EL (cell line): ENCODE measurements at regions not wholly inside any gene's neighbourhood (a gene's known extent, or its start where the extent isn't known, plus 50 kb on each side); places are given as distances from the start of the nearest gene placed in this dataset.
A peak's percentile ranks its signal among the peaks of the same experiment; 100 is the strongest.

Source experiments
- DNase-seq: peaks from one replicate; pipeline ENCODE4 v3.0.0-alpha.2; 2016

- no peak for DNase-seq
Measured at GRCh38 chr10:29962166-29962850, 97.1 kb downstream of the JCAD start.

DNA sequence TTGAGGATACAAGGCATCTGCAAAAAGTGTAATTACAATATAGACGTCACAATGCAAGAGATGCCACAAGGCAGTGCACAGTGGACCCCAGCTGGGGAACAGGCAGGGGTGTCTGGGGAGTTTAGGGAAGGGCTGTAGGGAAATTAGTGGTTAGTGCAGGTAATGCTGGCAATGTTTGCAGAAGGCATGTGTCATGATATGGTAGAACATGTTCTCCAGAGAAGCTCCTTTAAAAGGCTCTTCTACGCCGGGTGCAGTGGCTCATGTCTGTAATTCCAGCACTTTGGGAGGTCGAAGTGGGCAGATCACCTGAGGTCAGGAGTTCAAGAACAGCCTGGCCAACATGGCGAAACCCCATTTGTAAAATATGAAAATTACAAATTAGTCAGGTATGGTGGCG lies 98.0 kb downstream of the JCAD start:
- DNase-seq, result no peak

GRCh38 chr10:29960261-29960660 lies 99.1 kb downstream of the JCAD start:
- no peak for DNase-seq

GRCh38 chr10:29959586-29959985 lies 99.8 kb downstream of the JCAD start:
- no peak for DNase-seq

GRCh38 chr10:29958440-29958839 lies 100.9 kb downstream of the JCAD start:
- no peak for DNase-seq

GRCh38 chr10:29957907-29958331 lies 101.5 kb downstream of the JCAD start:
- no peak for DNase-seq

DNA sequence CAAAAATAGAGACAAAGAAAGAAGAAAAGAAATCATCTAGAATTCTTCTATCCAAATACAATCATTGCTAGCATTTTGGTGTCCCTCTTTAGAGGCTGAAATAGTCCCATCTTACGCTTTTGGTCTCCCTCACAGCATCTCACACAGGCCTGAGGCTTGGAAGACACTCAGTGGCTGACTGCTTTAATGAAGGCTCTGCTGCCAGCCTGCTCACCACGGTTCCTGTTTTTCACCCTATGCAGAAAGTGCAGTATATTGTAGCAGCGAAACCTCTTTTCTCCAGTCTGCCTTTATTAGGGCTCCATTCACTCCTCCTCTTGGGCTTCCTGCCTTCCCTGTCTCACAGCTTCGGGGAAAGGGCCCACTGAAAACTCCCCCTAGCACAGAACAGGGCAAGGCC lies 102.2 kb downstream of the JCAD start:
- no peak for DNase-seq

DNA sequence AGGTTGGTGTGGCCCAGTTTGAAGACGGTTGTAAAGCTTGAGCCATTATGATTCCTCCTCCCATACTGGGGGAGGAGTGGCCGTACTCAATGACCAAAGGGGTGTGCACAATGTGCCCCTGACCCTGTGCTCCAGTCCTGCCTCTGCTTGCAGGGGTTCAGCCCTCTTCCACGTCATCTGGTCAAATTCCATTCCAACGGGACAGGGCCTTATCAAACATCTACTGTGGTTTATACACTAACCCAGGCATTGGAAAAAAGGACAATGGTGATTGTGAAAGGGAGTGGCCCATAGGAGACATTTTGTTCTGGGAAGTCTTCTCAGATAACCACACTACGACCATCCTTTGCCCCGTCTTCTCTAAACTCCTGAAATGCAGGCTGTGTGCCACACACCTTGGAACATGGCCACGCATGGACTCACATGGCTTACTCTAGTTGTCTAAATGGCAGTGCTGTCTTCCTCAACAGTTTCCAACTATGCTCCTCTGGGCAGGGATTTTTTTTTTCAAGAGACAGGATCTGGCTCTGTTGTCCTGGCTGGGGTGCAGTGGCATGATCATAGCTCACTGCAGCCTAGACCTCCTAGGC lies 103.0 kb downstream of the JCAD start:
- no peak for DNase-seq

DNA sequence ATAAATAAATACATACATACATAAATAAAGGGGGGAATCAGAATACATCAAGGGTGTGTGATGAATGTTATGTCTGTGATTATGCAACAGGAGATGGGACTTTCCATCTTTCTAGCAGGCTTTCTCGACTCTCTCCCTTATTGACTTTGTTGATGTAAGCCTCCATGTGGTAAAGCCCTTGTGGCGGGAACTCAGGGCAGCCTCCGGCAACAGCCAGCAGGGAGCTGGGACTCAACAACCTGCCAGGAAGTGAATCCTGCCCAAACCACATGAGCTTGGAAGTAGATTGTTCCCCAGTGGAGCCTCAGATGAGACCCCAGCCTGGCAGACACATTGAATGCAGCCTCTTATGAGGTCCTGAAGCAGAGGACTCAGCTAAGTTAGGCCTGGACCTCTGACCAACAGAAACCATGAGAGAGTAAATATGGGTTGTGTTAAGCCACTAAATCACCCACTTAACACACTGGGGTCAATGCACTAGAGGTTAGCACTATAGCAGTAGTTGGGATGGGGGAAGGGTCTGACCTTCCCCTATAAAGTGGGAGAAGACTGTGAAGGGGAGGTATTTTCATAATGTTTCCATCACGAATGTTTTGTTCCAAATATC lies 104.0 kb downstream of the JCAD start:
- DNase-seq, result peak; percentile 36

DNA sequence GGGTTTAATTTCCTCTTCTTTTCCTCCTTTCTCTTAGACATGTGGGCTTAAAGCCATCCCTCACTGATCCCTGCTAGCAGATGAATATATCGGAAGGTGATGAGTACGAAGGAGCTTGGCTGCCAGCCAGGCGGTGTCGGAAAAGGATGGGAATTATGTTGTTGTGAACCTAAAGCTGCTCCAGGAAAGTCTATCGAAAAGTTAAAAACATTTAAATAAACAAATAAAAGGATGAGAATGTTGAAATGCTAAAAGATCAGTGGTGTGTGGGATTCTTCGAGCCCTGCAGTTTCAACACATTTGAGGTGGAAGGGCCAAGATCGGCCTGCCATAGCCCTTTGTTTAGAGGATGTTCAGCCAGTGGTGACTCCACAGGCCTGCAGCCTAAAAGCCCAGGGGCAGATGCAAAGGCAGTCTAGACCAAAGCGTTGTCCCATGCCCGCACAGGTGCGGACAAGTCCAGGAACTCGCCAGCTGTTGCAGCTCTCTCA lies 107.9 kb downstream of the JCAD start:
- DNase-seq, result no peak

DNA sequence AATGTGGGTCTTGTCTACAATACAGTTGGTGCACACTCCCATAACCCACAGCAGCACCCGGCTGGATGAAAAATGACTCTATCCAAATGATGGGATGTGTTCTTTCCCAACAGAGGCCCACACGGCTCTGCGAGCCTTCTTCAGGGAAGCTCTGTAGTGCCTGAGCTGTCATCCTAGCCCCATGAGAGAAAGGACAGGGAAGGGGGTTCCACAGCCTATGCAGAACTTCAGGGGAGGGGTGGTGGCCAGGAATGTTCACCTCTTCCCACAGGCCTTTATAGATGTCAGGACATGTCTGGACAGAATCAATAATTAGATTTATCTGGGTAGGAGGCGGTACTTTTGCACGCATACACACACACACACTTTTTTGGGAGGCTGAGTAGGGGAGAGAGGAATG lies 109.0 kb downstream of the JCAD start:
- no peak for DNase-seq

DNA sequence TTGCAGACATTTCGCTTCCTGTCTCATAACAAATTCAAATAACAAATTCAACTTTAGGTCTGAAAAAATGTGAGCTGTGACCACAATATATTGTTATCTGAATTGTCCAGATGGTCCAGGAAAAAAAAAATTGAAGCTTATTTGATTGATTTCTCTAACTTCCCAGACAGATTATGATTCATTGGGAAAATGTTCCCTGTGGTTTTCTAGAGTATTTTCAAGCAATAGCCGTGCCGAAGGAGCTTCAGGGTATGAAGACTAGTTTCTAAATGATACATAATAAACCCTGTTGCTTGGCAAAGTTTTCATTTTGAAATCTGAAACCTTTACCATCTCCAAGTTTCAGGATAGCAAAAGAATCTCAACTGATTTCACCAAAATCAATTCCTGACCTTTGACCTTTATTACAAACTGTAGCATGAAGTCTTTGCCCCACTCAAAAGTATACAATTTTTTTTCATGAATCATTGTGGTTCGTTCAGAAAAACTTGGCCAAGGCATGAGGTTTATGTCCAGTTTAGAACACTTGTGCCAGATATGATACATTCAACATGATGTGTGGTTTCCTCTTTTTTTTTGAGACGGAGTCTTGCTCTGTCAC lies 109.9 kb downstream of the JCAD start:
- DNase-seq, result peak; percentile 94

- no peak for DNase-seq
Measured at GRCh38 chr10:29948881-29949355, 110.5 kb downstream of the JCAD start.

DNA sequence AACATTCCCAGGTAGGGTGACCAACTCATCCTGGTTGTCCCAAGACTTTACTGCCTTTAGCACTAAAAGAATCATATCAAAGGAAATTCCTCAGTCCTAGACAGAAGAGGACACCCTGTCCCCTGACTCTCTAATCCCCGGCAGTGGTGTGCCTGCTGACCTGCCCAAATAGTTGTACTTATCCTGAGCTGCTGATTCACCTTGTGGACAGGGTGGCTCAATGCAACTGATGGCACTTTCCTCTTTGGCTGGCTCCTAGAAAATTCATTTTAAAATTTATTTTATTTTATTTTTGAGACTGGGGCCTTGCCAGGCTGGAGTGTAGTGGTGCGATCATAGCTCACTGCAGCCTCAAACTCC lies 111.7 kb downstream of the JCAD start:
- no peak for DNase-seq

- peak; percentile 74 for DNase-seq
Measured at GRCh38 chr10:29946953-29947700, 112.3 kb downstream of the JCAD start.

GRCh38 chr10:29946614-29946952 lies 112.8 kb downstream of the JCAD start:
- DNase-seq, result no peak

- no peak for DNase-seq
Measured at GRCh38 chr10:29941476-29941875, 117.9 kb downstream of the JCAD start.

- no peak for DNase-seq
Measured at GRCh38 chr10:29932991-29933390, 126.4 kb downstream of the JCAD start.

- DNase-seq, result no peak
Measured at GRCh38 chr10:29931833-29932232, 127.6 kb downstream of the JCAD start.

GRCh38 chr10:29929006-29929405 lies 130.4 kb downstream of the JCAD start:
- DNase-seq, result no peak

DNA sequence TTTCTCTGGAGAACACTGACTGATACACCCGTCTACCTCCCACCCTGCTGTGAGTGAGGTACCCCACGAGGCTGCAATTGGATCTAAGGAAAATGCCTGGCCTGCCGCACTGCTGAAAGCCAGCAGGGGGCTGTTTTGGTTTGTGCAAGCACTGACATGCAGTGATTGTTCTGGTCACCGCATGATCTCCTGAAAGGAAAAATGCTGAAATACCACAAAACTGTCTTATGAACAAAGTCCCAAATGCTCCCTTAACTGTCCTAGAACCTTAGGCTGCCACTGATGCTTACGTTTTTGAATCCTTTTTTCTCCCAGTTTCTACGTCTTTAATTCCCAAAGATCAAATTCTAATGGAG lies 132.7 kb downstream of the JCAD start:
- DNase-seq, result peak; percentile 30

DNA sequence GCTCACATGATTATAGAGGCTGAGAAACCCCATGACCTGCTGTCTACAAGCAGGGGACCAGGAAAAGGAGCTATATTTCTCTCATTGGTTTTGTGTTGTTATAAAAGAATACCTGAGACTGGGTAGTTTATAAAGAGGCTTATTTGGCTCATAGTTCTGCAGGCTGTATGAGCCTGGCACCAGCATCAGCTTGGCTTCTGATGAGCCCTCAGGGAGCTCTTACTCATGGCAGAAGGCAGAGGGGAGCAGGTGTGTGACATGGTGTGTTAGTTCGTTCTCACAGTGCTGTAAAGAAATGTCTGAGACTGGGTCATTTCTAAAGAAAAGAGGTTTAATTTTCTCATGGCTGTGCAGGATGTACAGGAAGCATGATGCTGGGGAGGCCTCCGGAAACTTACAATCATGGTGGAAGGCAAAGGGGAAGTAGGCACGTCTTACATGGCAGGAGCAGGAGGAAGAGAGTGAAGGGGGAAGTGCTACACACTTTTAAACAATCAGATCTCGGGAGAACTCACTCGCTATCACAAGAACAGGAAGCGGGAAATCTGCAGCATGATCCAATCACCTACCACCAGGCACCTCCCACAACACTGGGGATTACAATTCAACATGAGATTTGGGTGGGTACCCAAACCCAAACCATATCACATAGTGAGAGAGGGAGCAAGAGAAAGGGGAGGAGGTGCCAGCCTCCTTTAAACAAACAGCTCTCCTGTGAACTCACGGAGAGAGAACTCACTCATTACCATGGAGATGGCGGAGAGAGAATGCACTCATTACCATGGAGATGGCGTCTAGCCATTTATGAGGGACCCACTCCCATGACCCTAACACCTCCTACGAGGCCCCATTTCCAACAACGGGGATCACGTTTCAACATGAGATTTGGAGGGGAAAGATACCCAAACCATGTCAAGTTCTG lies 133.4 kb downstream of the JCAD start:
- DNase-seq, result no peak
